Endothelial cell of umbilical vein (primary cell): ENCODE measurements at regions not wholly inside any gene's neighbourhood (a gene's known extent, or its start where the extent isn't known, plus 50 kb on each side); places are given as distances from the start of the nearest gene placed in this dataset.

ENCODE experiments used
- BruUV-seq: library from RNA; stranded (reverse); fragments of 400-500 nt; replicated peaks from 2 replicates; lab custom pipeline; 2021; lab: Mats Ljungman, UMichigan
- CTCF ChIA-PET: fragments of 300-600, 350-600 bp; sonication (Branson Sonifier 250); formaldehyde crosslinking; loops from one replicate; lab custom pipeline; 2021; ENCODE audit warnings: antibody characterized with exemption, inconsistent platforms; lab: Charles Lee
- POLR2A ChIA-PET: fragments of 300-600, 350-600 bp; sonication (Branson Sonifier 250); formaldehyde crosslinking; loops from one replicate; lab custom pipeline; 2021; ENCODE audit warnings: antibody characterized with exemption, inconsistent platforms; lab: Charles Lee
- DNase-seq: peaks from one replicate; pipeline ENCODE4 v3.0.0-alpha.2; 2011; ENCODE audit warnings: low read depth, low spot score
- FAIRE-seq: peaks from 2 replicates; lab custom pipeline; 2011; peaks lifted over from hg19 to GRCh38; lab: Jason Lieb, UNC
- H2AFZ ChIP-seq: 2 replicates; pipeline ENCODE4 v1.6.0; 2012; ENCODE audit warnings: low read depth, low read length, control low read depth, inconsistent platforms
- H3K27ac ChIP-seq: 2 replicates; pipeline ENCODE4 v1.5.1; 2011; ENCODE audit warnings: low read depth, mild to moderate bottlenecking, control low read depth, low read length, moderate library complexity; ENCODE audit not compliant: insufficient read depth
- H3K27me3 ChIP-seq, 2 experiments: 2 replicates each; pipeline versions ENCODE4 v1.6.0 to v1.6.1; 2011; ENCODE audit warnings: low read length in 2 of 2, mixed read lengths in 1 of 2; ENCODE audit not compliant: control insufficient read depth in 2 of 2, insufficient read depth in 2 of 2
- H3K36me3 ChIP-seq, 2 experiments: 2 replicates in 1 of 2; 3 replicates in 1 of 2; pipeline ENCODE4 v1.5.1; 2011; ENCODE audit warnings: low read length in 2 of 2, mild to moderate bottlenecking in 1 of 2, moderate library complexity in 1 of 2; ENCODE audit not compliant: control insufficient read depth in 2 of 2, insufficient read depth in 2 of 2; ENCODE audit errors: extremely low read depth in 1 of 2
- H3K4me1 ChIP-seq: 3 replicates; pipeline ENCODE4 v1.5.1; 2011; ENCODE audit warnings: mild to moderate bottlenecking, low read length; ENCODE audit not compliant: control insufficient read depth, insufficient read depth; ENCODE audit errors: extremely low read depth
- H3K4me2 ChIP-seq: 2 replicates; pipeline ENCODE4 v1.6.1; 2011; ENCODE audit warnings: low read length, control low read depth, mixed read lengths; ENCODE audit not compliant: insufficient read depth
- H3K4me3 ChIP-seq, 3 experiments: fragments of 200-600 bp in 1 of 3; sonication (generic), shearing (Covaris generic) in 1 of 3; replicated peaks in 1 of 3; 2 replicates each; pipeline ENCODE4 v1.5.1; 2011 to 2016; ENCODE audit warnings: control low read depth in 3 of 3, low read length in 3 of 3, mild to moderate bottlenecking in 2 of 3, inconsistent platforms in 1 of 3, low read depth in 1 of 3, moderate library complexity in 1 of 3; ENCODE audit not compliant: insufficient read depth in 1 of 3
- H3K79me2 ChIP-seq: 2 replicates; pipeline ENCODE4 v1.6.0; 2012; ENCODE audit warnings: low read length, inconsistent platforms; ENCODE audit not compliant: control insufficient read depth, insufficient read depth
- H3K9ac ChIP-seq: replicated peaks from 2 replicates; pipeline ENCODE3; 2011; ENCODE audit warnings: low read length, control low read depth; ENCODE audit not compliant: insufficient read depth; ENCODE audit errors: extremely low read depth
- H3K9me1 ChIP-seq: replicated peaks from 3 replicates; pipeline ENCODE4 v1.6.0; 2011; ENCODE audit warnings: mild to moderate bottlenecking, low read length; ENCODE audit not compliant: control insufficient read depth, insufficient read depth; ENCODE audit errors: extremely low read depth
- H3K9me3 ChIP-seq: replicated peaks from 2 replicates; pipeline ENCODE4 v1.5.1; 2012; ENCODE audit warnings: low read length, inconsistent platforms; ENCODE audit not compliant: control insufficient read depth, insufficient read depth
- H4K20me1 ChIP-seq: replicated peaks from 2 replicates; pipeline ENCODE3; 2011; ENCODE audit warnings: mild to moderate bottlenecking, low read length; ENCODE audit not compliant: control insufficient read depth, insufficient read depth; ENCODE audit errors: extremely low read depth
- CTCF ChIP-seq, 2 donors: IDR thresholded peaks; 1 replicate in 1 of 2; 2 replicates in 1 of 2; pipeline ENCODE4 v1.5.1; 2011; ENCODE audit warnings: low read length in 2 of 2, mild to moderate bottlenecking in 2 of 2, moderate library complexity in 2 of 2, control low read depth in 1 of 2, inconsistent platforms in 1 of 2, low read depth in 1 of 2; ENCODE audit not compliant: insufficient read depth in 1 of 2; ENCODE audit errors: extremely low read depth in 1 of 2
- EZH2 ChIP-seq: IDR thresholded peaks from 2 replicates; pipeline ENCODE4 v1.6.1; 2012; ENCODE audit warnings: borderline replicate concordance, low read depth, mild to moderate bottlenecking, moderate library complexity, low read length, inconsistent platforms; ENCODE audit not compliant: severe bottlenecking
- FOS ChIP-seq: IDR thresholded peaks from 2 replicates; pipeline ENCODE4 v1.6.1; 2011; ENCODE audit warnings: mild to moderate bottlenecking, low read length, moderate library complexity, borderline replicate concordance; ENCODE audit not compliant: insufficient read depth
- GATA2 ChIP-seq: IDR thresholded peaks from 2 replicates; pipeline ENCODE4 v1.7.0; 2011; ENCODE audit warnings: low read depth, mild to moderate bottlenecking, moderate library complexity, mixed read lengths, low read length; ENCODE audit not compliant: insufficient read length, insufficient read depth
- JUN ChIP-seq: IDR thresholded peaks from 2 replicates; pipeline ENCODE4 v1.6.1; 2011; ENCODE audit warnings: borderline replicate concordance, low read depth; ENCODE audit not compliant: insufficient read length, insufficient read depth
- MAX ChIP-seq: IDR thresholded peaks from 2 replicates; pipeline ENCODE4 v1.6.1; 2011; ENCODE audit not compliant: insufficient read depth, insufficient read length
- MYC ChIP-seq: IDR thresholded peaks from one replicate; pipeline ENCODE4 v1.6.1; 2011; ENCODE audit warnings: mild to moderate bottlenecking, low read depth, low read length
- POLR2A ChIP-seq: IDR thresholded peaks from 2 replicates; pipeline ENCODE4 v1.6.1; 2012; ENCODE audit warnings: low read depth, mild to moderate bottlenecking, control low read depth, low read length
- POLR2AphosphoS5 ChIP-seq: IDR thresholded peaks from 2 replicates; pipeline ENCODE4 v1.6.1; 2012; ENCODE audit warnings: low read depth, mild to moderate bottlenecking, control low read depth, low read length, moderate library complexity; ENCODE audit not compliant: insufficient read depth
- dilution Hi-C: fragments of 300-500 bp; cut with MboI; formaldehyde crosslinking; loops from one replicate; pipeline ENCODE4 v1.15.0; 2019; ENCODE audit warnings: low sequenced_read_pairs; ENCODE audit not compliant: extremely low pct_ligation_motif_present
- intact Hi-C: fragments of 100-400 bp; cut with micrococcal nuclease; formaldehyde crosslinking; loops from one replicate; pipeline ENCODE4 v1.10.0; 2022

- ChIA-PET POLR2A (no interaction called here), CTCF (no interaction called here)
- Histone ChIP-seq H3K27me3 (no peaks in the 10 kb centered on the region), H3K9ac (no peak overlapping the region), H4K20me1 (no peaks in the 10 kb centered on the region), H3K9me1 (no peaks in the 10 kb centered on the region), H3K4me1 (no peaks in the 10 kb centered on the region), H3K4me3 (no peak overlapping the region), H3K9me3 (no peaks in the 10 kb centered on the region), H3K36me3 (no peaks in the 10 kb centered on the region), H3K4me2 (no peak overlapping the region), H3K27ac (no peak overlapping the region), H3K79me2 (no peaks in the 10 kb centered on the region), H2AFZ (no peak overlapping the region)
- TF ChIP-seq JUN, result no peak
- TF ChIP-seq CTCF (IDR thresholded peaks at IDR 0.05; ENCODE audit: extremely low read depth in 1 of 2, insufficient read depth in 1 of 2, low read depth in 1 of 2, low read length in 2 of 2), result no peak
- no peak for TF ChIP-seq MYC
- TF ChIP-seq GATA2, result no peak
- TF ChIP-seq POLR2A, result no peak
- no peak for TF ChIP-seq MAX
- TF ChIP-seq FOS, result no peak
- TF ChIP-seq POLR2AphosphoS5, result no peak
- no peak for TF ChIP-seq EZH2
- dilution Hi-C loops, result no loop called here
- intact Hi-C loops, result no loop called here
- DNase-seq (no peak), FAIRE-seq (no peak)
- no TSS peak for BruUV-seq
Measured at GRCh38 chr6:141719476-141719875, 413.2 kb upstream of the GJE1 start.
